NOMO-1 (cell line): ENCODE measurements at regions not wholly inside any gene's neighbourhood (a gene's known extent, or its start where the extent isn't known, plus 50 kb on each side); places are given as distances from the start of the nearest gene placed in this dataset.

Source experiments
- DNase-seq, 2 experiments: peaks; one replicate each; lab custom pipeline; 2025; ENCODE audit not compliant: unreplicated experiment in 2 of 2; lab: John Stamatoyannopoulos, UW

DNA sequence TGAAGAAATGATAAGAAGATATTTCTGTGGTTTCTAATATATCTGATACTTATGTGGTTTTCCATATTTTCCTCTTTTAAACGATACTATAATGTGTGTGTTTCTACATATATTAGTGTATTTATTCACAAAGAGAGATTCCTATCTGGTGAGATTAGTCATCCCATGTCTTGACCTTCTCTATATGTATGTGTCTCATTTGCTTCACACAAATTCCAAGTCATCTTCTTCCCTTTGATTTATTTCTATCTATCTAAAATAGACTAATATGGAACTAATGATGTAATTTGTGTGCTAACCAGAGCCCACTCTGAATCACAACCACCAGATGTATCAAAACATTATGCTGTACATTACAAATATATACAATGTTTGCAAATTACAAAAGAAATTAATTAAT is 154.7 kb upstream of the KCNMB2 start:
- no peak for DNase-seq

DNA sequence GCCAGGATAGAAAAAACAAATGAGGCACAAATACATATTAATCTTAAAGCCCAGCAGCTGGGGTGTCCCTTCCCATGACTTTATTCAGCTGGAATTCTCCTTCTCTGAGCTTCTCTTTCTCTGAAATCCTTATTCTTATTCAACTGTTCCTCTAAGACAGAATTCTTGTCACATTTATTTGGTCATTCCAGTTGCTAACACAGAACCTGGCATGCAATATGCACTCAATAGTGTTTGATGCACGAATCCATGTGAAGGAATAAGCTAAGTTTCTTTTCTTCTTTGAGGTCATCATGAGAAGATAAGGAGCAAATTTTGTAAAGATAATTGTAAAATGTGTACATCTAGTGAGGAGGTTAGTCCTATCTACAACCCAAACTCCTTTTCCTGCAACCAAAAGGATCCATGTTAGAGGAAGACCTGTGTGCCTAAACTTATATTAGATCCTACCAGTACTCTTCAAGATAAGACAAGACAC is 154.2 kb upstream of the KCNMB2 start:
- DNase-seq, result no peak

DNA sequence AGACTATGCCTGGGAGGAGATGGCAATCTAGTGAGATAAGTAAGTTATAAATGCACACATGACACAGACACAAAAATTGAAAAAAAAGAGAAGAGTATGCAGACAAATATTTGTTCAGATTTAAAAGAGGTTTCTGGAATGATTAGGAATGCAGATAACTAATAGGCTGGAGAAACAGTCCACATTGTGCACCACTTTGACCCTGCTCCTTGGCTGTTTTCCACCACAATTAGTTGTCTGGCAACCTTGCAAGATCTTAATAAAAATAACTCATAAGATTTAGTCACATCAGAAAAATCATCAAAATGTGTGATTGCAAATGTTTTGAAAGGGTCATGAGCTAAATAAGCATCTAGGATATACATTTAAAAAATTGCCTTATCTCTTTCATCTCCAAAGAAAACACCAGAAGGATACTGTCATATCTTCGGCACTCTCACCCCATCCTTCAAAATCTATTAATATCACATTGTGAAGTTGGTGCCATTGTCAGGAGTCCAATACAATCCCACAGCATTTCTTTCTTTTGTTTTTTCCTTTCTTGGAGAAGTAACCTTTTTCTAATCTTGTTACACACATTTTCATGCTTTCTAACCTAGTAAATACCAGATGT is 153.7 kb upstream of the KCNMB2 start:
- no peak for DNase-seq

DNA sequence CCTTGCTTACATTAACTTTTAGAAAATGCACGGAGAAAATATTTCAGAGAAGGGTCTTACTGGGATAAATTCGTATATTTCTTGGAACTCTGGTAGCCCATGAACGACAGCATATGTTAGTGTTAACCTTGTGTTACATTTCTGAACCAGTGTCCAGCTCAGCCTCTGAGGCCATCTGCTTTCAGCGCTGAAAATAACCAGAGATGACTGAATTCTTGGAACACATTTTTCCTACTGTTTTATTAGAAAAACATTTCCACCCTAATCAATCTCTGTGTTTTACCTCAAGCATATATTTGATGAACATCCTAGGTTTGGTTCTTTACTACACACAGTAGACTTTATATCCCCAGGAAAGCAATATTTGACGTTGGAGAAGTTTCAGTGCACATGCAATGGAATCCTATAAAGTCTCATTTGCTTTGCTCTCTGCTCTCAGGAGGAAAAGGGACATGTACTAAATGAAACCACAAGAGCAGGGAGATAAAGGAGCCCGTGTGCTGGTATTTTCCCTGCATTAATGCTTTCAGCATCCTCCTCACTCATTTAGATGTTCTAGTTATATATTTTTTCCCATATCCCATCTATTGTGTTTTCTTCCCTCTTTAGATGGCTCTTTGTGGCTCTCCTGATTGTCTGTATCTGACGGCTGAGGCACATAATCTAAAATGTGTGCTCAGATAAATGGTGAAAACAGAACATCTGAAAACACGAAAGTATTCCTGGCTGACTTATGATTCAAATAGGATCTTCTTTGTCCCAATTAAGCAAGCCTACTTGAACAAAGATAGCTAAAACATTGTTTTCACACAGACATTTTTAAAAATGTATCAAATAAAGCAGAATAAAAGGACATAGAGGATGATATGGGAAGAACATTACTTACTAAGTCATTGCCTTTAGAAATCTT is 151.7 kb upstream of the KCNMB2 start:
- no peak for DNase-seq

DNA sequence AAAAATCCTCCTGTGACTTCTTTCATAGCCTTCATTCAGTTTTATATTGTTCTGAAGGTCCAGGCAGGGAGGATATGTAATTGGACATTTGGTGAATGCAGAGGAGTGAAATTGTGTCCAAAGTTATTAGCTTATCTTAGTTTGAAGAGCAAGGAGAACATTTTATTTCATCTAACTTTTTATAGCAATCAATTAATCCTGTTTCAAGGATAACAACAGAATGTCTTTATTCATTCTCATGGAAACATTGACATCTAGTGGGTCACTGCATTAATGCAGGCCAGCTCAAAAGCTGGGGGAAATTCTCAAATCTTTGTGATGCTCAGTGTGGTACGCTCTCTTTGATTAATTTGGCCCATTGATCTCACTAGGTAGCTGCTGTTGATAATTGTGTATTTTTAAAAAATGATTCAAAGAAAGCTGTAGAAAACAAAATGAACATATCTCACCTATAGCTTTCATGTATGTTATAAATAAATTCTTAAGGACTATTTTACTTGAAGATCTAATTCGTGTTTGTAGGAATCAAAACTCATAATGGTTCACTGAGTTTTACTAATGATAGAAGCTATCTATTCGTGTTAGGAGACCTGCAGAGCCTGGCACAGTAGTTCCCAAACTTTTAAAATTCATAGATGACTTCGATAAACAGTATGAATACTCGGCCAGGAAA is 150.8 kb upstream of the KCNMB2 start:
- peak in 1 of 2 experiments; percentile 24 for DNase-seq

DNA sequence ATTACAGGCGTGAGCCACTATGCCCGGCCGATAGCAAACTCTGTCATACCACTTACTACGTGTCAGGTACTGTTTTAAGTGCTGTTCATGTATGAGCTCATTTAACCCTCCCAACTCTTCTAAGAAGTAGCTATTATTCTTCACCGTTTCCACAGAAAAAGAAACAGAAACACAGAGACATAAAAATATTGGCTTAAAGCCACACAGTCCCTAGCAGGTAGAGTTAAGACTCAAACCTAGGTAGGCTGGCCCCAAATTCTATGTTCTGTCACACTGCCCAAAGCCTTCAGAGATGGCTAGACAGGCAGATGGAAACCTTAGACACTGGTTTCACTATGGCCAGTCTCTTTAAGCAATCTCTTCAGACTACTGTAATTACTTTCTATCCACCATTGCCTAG is 149.8 kb upstream of the KCNMB2 start:
- no peak for DNase-seq

DNA sequence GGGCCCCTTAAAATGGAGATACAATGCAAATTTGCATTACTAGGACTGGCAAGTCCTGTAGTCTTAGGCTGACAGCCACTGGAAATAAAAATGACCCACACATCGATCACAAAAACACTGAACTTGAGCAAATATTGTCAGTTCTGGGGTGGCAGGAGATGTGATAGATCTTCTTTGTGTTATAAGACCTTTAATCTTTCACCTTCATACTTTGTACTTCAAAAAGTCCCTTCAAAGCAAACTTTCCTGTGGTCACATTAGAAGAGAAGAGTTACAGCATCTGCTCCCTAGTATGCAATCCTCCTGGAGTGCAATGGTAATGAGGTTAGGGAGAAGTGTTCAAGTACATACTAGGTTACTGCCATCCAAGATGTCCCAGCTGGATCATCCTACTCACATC is 149.4 kb upstream of the KCNMB2 start:
- DNase-seq, result no peak

DNA sequence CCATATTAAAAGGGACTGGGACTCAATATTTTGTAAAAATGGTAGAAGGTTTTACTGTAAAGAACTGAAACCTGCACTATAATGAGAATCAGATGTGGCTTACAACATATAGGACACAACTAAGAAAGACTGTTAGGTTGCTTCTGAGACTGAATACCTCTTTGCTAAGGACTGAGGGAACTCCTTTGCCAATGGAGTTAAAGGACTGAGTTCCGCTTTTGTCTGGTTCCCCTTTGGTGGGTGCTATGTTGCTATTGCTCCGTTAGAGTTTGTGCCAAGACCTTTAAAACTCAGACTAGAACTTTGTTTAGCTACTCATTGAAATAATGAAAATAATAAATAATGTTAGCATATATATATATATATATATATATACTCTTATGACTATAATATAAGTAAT is 147.8 kb upstream of the KCNMB2 start:
- DNase-seq, result peak; percentile 15 to 78

DNA sequence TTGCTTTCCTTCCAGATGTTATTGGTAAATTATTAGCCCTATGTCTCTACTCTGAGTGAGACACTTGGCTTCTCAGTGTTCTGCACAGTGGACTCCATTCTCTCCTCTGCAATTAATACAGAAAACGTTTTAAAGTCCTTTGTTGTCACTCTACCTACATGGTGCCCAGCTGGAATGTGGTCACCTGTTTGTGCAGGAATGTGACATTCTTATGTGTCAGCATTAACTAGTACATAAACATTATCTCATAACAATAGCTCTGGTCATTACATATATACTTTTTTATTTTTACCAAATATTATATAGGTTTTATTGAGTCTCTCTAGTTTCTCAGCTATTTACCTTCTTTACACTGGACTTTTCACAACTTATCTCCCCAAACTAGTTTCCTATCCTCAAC is 147.0 kb upstream of the KCNMB2 start:
- DNase-seq, result no peak

DNA sequence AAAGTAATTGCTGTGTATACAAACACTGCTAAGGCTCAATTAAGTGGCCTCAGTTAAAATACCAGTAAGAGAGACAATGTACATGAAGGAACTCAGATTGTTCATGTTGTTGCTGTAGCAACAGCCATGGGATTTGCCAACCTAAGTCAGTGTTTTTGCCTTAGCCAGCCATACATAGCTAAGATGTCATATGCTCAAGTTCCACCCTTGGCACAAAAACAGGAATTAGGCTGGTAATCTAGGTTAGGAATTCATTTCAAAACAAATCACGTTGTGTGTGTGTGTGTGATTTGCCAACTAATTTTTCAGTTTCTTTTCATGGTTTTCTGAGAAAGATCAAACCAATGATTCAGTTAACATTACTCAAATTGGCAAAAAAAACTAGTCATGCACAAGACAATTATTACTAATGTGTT is 143.7 kb upstream of the KCNMB2 start:
- no peak for DNase-seq

DNA sequence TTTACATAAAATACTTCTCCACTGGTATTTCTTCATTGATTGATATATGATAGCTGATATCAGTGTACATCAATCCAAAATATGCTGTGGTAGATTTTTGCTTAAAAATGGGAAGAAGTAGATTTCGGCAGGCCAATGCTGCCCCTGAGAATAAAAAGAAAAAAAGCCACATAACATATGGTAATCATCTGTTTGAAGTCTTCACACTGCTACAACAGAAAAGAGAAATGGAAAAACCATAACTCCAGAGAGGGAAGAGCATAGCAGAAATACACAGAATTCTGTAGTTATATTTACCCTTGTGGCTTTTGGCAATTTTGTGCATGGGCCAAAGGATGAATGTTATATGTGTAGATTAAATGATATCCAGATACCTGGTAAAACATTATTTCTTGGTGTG is 143.1 kb upstream of the KCNMB2 start:
- no peak for DNase-seq

DNA sequence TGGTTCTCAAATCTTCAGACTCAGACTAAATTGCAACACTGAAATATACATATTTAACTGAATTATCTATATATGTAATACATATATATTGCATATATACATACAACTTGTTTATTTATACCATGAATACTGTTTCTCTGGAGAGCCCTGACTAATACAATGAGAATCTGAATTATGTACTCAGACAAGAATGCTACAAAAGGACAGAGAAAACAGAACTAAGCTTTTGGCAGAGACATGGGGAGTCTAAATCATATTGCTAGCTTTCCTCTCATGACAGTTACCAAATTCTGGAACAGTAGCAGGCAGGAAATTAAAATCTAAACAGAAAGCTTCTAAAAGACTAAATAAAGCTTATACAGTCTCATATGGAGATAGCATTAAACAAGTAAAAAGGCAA is 142.4 kb upstream of the KCNMB2 start:
- no peak for DNase-seq

DNA sequence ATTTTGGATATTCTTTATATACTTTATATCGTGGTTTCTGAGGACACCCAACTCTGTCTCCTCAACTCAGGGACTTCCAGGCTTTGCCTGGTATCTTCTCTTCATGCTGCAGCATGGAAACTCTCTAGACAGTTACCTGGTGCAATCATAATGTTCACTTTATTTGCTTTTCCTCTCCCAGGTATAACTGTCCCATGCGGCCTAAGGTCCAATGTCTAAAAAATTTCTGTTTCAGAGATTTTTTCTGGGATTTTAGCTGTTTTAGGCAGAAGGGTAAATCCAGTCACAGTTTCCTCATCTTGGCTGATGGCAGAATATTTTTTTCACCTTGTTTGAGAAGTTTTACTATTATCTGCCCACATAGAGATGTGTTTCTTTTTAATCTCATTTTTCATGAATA is 139.9 kb upstream of the KCNMB2 start:
- DNase-seq, result no peak

DNA sequence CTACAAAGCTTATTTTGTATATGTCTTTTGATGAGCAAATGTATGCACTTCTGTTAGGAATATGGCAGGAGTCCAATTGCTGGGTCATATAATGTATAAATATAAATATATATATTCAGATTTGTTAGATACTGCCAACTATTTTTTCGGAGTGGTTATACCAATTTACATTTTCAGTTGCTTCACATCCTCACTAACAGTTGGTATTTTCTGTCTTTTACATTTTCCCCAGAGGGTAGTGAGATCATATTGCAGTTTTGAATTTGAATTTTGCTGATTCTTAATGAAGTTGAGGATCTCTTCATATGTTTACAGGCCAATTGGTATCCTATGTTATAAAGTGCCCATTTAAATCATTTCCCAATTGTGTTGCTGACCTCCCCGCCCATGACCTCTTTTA is 139.0 kb upstream of the KCNMB2 start:
- DNase-seq, result no peak

DNA sequence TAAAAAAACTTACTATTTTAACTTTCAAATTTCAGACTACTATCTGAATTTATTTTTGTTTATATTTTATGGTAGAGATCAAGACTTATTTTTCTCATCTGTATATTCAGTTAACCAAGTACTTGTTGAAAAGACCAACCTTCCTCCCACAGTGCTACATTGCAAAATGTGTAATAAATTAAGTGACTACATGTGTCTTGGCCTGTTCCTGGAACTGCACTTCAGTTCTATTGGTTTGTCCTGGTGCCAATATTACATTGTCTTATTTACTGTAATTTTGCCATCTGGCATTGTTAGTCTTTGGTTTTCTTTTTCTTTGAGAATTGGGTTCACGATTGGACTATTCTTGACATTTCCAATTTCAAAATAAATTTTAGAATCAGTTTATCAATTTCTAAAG is 138.4 kb upstream of the KCNMB2 start:
- no peak for DNase-seq

DNA sequence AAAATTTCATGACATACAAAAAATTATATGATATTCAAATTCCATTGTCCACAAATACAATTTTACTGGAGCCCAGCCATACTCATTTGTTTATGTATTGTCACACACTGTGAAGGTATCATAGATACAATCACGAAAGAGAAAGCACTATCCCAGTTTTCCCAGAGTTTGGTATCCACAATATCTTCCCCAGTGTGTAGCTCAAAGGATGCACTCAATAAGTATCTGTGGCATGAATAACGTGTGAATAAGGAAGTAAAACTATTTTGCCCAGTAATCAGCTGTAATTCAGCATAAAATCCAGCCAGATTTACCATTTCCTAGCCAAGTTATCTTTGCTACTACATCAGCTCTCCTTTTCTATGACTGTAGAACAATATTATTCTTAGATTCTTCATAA is 131.3 kb upstream of the KCNMB2 start:
- no peak for DNase-seq

DNA sequence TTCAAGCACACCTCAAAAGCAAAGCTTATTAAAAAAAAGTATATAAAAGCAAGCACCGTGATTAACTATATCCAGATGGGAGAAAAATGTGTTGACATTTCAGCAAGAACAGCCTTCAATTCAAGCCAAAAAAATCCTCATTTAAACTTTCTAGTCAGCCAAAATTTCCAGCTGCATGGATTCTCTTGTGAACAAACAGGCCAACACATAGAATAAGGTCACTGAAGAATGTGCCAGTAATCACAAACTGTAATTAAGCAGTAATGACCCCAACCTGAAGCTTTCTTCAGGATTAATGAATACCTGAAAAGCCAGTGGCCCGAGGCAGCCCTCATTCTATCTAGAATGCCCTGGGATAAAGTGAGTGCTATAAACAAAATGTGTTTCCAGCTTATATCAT is 130.7 kb upstream of the KCNMB2 start:
- DNase-seq, result no peak

DNA sequence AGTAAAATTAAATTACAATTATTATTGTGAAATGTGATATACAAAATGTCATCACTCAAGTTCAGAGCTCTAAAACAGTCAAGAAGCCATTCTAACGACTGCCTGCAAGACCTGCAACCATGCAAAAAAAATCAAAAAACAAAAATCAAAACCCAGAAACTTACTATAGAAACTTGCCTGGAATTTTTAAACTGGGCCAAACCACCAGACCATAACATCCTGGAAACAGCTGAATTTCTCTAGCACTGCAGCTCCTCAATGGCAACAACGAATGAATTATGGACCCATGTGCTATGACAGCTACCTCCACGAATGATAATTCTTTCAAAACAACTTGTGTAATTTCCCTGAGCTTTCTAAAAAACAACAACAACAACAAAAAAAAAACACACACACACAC is 130.0 kb upstream of the KCNMB2 start:
- no peak for DNase-seq

DNA sequence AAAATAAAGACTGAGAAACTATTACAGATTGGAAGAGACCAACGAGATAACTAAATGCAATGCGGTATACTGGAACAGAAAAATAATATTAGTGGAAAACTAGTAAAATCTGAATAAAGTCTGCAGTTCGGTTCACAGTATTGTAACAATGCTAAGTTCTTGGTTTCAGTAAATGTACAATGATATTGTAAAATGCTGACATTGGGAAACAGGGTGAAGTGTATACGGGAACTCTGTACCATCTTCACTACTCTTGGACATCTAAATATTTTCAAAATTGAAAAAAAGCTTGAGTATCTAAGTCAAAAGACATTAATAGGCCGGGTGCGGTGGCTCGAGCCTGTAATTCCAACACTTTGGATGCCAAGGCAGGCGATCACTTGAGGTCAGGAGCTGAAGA is 120.9 kb upstream of the KCNMB2 start:
- DNase-seq, result no peak

DNA sequence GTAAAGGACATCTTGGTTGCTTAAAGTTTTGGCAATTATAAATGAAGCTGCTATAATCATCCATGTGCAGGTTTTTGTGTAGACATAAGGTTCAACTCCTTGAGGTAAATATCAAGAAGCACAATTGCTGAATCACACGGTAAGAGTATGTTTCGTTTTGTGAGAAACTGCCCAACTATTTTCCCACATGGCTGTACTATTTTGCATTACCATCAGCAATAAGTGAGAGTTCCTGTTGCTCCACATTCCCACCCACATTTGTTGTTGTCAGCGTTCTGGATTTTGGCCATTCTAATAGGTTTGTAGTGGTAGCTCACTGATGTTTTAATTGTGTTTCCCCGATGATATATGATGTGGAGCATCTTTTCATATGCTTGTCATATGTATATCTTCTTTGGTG is 118.5 kb upstream of the KCNMB2 start:
- no peak for DNase-seq

DNA sequence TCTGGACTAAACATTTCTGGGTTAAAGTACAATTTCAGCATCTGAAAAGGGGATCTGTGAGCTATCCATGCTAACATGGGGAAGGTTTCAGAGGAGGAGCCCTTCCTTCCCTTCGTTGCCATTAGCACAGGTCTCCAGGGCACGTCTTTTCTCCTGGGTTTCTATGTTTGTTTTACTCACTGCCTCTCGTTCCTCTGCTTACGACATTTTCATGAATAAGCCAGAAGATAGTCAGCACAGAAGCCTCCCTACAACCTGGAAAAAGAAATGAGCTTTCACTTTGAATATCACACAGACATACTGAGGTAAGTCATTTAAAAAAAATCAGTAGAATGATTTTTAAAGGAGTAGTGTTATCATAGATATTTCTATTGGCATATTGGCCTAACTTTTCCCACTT is 117.2 kb upstream of the KCNMB2 start:
- DNase-seq, result no peak

DNA sequence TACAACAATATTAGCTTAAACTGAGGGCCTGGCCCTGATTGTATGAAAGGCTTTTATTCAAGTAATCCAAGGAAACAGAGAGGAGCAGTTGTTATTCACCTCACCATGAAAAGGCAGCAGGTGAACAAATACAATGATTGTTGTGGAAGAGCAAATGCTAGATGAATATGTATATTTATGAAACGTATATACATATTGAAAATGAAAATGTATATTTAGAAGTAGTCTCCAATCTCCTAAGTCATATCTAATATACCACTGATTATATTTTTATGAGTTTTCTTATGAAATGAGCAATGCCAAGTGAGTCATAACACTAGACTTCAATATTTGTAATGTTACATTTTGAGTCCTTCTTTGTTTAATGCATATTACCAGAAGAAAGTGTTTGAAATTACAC is 116.2 kb upstream of the KCNMB2 start:
- DNase-seq, result no peak
